T-helper 1 cell (primary cell): ENCODE measurements at regions not wholly inside any gene's neighbourhood (a gene's known extent, or its start where the extent isn't known, plus 50 kb on each side); places are given as distances from the start of the nearest gene placed in this dataset.
"Not testable (repeated sequence)": the region's sequence is repeated elsewhere in the genome, so short reads cannot be mapped to it uniquely, and the experiment has no call there.

ENCODE experiments used
- DNase-seq, 5 donors: peaks; one replicate each; pipeline ENCODE4 v3.0.0-alpha.2; 2012 to 2020

DNA sequence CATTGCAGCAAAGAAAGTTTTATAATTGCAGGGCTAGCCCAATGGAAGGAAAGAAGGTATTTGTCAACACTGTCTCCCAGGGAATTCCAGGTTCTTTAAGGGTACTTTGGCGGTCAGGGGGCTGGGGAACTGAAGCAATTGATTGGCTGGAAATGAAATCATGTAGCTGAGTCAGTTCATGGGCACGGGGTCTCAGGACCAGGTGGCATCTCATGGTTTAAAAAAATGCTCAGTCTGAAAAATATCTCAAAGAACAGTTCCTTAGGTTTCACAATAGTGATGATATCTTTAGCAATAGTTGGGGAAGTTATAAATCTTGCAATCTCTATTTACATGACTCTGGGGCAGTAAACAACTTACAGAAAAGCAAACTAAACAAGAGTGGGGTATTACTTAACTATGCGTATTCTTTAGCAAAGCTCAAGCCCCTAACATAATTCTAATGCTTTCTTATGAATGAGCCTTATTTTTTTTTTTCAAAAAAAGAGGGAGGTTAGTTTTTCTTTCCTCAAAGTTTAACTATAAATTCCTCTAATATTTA is 376.9 kb upstream of the NRG3 start:
- no peak for DNase-seq

DNA sequence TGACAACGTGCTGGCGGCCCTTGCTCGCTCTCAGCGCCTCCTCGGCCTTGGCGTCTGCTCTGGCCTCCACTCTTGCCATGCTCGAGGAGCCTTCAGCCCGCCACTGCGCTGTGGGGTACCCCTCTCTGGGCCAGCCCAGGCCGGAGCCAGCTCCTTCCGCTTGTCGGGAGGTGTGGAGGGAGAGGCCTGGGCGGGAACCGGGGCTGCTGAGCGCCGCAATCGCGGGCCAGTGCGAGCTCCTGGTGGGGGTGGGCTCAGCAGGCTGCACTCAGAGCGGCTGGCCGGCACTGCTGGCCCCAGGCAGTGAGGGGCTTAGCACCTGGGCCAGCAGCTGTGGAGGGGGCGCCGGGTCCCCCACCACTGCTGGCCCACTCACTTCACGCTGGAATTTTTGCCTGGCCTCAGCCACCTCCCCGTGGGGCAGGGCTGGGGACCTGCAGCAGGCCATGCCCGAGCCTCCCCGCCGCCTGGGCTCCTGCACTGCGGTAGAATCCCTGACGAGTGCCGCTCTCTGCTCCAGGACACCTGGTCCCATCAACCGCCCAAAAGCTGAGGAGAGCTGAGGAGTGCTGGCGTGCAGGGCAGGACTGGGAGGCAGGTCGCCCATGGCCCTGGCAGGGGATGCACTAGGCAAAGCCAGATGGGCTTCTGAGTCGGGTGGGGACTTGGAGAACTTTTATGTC is 372.2 kb upstream of the NRG3 start:
- no peak for DNase-seq

DNA sequence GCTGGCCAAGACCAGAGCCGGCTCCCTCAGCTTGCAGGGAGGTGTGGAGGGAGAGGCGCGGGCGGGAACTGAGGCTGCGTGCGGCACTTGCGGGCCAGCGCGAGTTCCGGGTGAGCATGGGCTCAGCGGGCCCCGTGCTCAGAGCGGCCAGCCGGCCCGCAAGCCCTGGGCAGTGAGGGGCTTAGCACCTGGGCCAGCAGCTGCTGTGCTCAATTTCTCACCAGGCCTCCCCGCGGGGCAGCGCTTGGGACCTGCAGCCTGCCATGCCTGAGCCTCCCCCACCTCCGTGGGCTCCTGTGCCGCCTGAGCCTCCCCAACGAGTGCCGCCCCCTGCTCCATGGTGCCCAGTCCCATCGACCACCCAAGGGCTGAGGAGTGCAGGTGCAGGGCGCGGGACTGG is 369.2 kb upstream of the NRG3 start:
- DNase-seq, result not testable (repeated sequence)

DNA sequence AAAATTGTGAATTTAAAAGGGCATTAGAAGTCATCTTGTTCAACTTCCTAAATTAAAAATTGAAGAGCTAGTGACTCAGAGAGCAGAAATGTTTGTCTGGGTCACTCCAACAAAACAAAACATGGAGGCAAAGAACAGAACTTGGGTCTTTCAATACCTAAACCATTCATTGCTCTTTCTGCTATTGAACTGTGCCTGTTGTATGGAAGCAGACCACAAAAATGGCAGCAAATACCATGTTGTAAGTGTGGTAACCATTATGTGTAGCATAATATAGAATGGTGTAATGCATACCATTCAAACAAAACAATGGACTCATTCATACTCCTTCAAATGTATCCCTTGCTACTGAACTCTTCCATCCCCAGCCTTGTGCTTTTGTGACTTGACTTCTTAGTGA is 360.2 kb upstream of the NRG3 start:
- DNase-seq, result no peak

DNA sequence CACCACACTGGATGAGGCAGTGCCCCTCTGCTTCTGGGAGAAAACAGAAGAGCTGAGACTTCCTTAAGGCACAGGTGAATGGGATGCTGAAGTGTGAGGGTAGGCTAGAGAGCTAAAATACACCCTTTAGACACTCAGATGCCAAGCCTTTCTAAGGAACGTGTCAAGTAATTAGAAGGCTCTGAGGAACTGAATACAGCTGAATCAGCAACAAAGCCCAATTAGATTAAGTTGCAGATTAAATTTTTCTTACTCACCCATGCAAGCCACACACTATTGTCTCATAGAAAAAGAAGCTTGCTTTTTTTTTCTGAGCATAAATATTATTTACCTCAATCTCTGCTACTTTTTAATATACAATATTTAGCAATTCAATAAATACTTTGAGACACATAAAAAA is 354.3 kb upstream of the NRG3 start:
- no peak for DNase-seq

DNA sequence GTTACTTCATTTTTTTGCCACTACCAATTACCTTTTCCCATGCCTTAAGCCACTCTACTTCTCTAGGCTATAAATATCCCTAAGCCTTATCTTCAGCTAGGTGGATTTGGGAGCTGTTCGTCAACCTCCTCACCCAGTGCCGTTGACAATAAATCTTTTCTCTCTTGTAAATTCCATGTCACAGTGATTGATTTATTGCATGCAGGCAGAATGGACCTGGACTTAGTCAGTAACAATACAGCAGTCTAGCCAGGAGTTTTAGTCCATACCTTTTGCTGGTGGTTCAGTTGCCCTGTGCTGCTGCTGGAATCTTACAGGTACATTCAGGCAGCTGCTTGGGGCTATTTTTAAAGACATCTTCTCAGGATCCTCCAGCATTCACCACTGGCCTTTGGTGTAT is 350.5 kb upstream of the NRG3 start:
- DNase-seq, result no peak

DNA sequence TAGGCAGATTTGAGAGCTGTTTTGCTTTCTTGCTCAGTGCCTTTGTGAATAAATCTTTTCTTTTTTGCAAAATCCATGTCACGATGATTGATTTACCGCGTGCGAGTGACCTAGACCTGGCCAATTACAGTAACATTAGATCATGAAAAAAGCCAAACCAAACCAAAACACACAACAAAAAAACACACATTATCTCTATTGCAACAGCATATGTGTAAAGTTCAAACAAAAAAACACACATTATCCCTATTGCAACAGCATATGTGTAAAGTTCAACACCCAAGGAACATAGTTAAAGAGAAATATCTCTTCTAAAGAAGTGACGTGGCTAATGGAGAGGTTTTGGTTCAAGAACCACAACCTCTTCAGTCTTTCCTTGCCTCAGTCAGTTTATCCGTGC is 342.6 kb upstream of the NRG3 start:
- DNase-seq, result no peak

DNA sequence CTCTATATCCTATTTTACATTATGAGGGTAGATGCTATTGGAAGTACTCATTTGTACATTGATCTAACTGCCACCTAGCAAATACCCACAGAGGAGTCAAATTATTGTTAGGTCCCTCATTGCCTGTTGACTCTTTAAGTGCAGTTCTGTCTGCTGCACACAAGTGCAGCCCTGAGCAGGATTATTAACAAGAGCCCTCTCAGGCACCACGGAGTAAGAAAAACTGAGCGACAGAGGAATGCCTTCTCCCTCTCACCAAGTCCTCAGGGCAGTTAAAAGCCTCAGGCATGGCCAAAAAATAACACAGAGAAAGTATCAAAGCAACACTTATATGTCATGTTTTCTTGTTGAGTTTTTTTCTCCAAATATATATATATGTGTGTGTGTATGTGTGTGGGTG is 340.0 kb upstream of the NRG3 start:
- no peak for DNase-seq

DNA sequence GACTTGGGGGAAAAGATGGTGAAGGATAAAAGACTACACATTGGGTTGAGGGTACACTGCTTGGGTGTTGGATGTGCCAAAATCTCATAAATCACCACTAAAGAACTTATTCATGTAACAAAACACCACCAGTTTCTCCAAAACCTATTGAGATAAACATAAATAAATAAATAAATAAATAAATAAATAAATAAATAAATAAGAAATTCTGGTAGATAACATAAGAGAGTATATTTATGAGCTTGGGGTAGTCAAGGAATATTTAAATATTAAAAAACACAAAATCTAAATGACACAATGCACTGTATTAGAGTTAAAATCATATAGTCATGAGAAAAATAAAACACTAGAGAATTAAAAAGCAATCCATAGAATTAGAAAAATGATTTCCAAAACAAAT is 333.5 kb upstream of the NRG3 start:
- DNase-seq, result no peak

DNA sequence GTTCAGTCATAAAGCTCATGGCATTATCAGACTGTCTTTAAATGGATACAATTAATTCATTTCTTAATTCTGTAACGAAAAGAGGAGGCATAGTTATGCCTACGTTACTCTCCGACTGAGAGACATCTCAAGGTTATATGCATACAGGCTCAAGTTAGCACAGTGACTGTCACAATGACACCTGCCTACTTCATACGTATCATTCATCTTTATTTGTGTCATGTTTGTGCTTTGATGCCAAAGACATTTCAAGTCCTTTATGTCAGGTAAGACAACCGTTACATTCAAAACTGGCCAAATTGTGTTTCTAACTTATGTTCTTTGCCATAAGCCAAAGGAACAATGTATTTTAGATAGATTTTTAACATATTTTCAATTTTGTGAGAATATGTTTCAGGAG is 328.8 kb upstream of the NRG3 start:
- no peak for DNase-seq

DNA sequence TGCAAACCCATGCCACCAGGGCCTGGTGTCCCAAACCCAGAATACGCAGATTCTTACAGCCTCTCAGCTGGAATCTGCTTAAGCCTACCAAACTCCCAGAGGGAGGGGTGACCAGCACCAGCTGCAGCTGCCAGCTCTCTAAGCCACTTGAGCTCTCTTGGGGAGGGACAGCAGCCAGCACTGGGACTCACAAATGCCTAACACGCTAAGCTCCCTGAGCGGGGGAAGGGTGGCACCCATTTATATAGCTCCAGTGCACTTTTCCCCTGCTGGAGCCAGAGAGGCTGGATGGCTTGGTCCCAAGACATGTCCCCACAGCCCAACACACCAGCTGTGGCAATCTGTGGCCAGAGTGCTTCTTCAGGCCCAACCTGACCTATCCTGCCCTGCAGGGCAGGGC is 326.8 kb upstream of the NRG3 start:
- no peak for DNase-seq

DNA sequence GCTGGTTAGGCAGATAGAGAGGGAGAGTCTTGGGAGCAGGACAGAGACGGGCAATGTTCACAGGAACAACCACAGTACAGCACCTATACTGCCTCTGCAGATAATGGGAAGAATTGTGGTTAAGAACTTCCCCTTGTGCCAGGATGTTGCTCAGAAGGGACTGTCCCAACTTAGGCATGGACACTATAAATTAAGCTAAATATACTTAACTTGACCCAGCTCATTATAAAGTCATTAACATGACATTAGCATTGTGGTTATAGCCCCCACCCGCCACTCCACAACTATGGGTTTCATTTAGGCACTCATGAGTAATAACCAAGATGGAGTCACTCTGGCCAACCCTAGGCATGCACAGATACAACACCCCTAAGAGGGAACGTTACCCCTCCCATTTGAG is 310.9 kb upstream of the NRG3 start:
- DNase-seq, result no peak

DNA sequence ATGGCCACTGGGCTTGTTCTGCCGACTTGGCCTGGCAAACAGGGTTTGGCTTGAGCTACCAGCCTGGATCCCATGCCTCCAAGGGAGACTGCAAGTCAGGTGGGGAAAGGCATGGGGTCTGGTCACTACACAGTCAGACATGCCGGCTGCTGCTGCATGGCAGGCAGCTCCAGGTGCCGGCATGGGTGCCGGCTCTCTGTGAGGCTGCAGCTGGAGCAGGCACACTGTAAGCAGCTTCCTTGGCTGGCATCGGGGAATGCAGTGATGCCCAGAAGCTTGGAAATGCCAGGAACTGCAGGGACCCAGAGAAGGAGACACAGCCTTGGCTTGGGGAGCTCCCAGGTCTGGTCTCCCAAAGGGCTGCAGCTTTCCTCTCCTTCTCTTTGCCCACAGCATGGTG is 305.5 kb upstream of the NRG3 start:
- DNase-seq, result no peak

DNA sequence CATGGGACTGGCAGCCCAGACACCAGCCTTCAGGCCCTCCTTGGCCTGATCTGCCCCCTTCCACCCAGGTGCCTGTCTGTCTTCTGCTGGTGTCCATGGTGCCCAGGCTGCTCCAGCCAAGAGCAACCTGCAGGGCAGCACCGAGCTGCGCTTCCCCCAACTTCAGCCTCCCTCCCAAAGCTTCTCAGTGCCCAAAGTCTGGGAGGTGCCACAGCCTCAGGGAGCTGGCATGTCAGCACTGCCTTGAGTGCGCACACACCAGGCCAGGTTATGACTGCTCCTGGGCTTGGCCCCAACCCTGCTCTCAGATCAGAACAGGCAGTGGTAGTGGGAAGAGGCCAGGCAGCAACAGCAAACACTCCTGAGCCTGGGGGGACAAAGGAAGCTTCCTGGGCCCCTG is 304.6 kb upstream of the NRG3 start:
- DNase-seq, result no peak

DNA sequence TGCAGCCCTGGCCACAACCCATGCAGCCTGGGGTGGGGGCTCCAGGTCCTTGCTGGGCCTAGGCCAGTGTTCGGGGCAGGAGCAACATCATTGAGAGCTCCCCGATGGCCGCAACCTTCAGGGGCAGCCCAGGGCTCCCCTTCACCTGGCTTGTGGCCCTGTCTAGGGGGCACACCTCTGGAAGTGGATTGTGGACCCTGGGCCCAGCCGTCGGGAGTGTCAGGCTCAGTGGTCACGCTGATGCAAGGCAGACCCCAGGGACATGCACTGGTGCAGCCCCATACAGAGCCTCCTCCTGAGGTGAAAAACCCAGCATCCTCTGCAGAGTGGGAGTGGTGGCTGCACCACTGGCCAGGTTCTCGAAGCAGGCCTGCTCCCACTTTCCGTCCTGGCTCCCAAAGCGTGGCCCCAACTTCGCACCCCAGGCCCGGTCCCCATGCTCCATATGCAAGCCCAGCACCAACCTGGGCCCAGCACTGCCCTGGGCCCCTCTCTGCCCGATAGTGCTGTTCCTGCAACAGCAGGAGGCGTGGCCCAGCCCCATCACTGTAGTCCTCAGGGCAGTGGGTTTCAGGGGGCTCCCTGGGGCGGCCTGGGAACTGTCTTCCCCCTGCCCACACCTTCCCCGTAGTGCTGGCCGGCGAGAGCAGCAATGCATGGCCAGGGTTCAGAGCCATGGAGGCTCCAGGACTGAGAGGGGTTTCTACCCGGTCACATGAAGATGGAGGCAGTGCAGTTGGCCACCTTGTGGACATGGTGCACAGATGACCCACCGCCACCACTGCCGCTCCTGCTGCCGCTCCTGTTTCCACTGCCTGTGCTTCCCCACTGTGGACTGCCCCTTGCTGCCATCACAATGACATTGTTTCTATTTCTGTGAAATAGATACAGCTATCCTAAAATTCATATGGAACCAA is 303.9 kb upstream of the NRG3 start:
- no peak for DNase-seq

DNA sequence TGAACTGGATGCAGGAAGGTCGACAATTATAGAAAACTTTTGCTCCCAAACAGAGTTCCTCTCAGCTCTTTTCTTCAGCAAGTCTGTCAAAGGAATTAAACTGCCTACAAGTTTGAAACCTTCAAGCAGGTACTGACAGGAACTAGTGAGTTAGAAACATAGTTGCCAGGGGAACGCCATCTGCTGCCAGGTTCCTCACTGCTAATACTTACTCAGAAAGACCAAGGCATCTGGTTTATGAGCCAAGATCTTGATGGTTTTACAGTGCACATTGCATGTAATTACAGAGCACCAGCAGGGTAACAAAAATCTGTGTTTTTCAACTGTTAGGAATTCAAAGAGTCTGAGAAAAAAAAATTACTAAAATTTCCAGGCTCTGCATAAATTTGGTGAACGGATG is 300.0 kb upstream of the NRG3 start:
- no peak for DNase-seq

DNA sequence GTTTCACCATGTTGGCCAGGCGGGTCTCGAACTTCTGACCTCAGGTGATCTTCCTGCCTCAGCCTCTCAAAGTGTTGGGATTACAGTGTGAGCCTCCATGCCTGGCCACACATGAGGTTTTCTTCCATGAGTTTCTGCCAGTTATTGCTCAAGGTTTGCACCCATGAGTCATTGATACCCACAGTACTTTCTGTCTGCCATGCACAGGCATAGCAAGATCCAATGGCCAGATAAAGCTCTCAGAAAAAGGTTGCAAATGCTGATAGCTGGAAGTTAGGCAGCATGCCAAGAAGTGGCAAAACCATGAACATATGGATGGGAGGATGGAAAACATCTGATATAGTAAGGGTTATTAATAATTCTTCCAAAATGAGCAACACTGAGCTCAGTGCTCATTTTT is 298.7 kb upstream of the NRG3 start:
- no peak for DNase-seq

DNA sequence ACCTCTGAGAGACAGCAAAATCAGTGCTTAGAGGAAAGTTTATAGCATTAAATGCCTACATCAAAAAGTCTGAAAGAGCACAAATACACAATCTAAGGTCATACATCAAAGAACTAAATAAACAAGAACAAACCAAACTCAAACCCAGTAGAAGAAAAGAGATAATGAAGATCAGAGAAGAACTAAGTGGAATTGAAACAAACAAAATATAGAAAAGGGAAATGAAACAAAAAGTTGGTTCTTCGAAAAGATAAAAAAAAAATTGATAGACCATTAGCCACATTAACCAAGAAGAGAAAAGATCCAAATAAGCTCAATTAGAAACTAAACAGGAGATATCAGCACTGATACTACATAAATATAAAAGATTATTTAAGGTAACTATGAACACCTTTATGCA is 280.0 kb upstream of the NRG3 start:
- DNase-seq, result no peak

DNA sequence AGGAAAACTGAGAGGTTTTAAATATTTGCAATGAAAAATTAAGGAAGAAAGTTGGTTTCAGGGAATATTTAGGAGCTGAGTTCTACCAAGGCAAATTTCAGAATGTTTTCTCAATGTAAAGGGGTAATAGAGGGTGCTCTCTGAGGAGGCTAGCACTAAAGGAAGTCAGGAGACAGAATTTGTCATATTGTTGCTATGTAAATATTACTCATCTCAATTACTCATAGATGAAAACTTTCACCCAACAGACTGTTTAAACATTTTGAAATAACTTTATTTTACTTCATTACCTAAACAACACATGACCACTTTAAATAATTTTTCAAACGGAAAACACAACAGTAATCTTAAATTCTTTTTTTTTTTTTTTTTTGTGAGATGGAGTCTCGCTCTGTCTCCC is 274.8 kb upstream of the NRG3 start:
- no peak for DNase-seq

DNA sequence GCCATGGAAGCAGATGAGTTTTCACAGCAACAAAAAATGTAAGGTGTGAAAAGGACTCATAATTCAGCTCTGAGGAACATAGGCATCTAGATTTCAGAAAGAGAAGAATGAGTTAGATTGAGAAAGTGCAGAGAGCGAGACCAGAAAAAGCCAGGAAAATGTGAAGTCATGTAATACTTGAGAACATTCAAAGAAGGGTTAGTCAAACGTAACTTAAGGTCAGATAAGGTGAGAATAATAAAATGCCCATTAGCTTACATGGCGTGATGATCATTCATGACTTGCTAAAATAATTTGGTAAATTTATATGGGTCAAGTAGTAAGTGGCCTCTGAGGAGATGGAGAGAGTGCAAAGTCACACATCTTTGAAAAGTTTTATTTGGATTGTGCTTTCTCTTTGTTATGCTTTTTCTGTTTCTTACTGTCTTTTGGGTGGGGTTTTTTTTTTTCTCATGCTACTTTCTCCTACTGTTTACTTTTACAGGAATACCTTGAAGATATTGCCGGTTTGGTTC is 271.8 kb upstream of the NRG3 start:
- DNase-seq, result no peak

DNA sequence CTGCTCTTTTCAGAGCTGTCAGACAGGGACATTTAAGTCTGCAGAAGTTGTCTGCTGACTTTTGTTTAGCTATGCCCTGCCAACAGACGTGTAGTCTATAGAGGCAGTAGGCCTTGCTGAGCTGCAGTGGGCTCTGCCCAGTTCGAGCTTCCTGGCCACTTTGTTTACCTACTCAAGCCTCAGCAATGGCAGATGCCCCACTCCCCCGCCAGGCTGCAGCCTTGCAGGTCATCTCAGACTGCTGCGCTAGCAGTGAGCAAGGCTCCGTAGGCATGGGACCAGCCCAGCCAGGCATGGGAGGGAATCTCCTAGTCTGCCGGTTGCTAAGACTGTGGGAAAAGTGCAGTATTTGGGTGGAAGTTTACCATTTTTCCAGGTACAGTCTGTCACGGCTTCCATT is 230.5 kb upstream of the NRG3 start:
- DNase-seq, result not testable (repeated sequence)

DNA sequence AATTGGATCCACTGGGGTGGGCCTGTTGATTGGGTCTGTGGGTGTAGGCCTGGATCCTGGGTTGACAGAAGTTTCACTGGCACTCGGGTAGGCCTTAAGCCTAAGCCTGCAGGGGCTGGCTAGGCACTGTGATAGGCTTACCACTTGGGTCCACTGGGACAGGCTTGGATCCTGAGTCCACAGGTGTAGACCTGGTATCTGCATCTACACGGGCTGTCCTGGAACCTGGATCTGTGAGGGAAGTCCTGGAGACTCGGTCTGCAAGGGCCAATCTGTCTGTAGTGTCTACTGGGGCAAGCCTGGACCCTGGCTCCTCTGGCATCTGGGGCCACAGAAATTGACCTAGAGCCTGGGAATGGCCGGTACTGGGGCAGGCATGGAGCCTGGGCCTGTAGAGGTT is 219.0 kb upstream of the NRG3 start:
- no peak for DNase-seq

DNA sequence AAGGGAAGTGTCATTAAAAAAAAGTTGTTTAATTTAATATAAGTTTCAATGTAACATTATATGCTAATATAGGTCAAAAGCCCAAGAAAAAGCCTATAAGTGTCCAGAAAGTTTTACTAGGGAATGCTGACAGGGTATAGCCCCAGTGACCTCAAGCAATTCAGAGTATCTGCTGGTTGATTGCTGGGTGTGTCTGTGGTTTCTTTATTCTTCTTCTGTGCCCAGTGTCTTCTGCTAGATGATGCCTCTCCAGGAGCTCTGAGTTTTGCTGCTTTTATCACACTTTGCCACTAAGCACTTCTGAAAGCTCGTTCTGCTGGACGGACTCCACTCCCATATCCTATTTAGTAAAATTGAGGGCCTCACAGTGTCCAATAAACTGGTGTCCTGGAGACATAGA is 212.2 kb upstream of the NRG3 start:
- DNase-seq, result no peak

DNA sequence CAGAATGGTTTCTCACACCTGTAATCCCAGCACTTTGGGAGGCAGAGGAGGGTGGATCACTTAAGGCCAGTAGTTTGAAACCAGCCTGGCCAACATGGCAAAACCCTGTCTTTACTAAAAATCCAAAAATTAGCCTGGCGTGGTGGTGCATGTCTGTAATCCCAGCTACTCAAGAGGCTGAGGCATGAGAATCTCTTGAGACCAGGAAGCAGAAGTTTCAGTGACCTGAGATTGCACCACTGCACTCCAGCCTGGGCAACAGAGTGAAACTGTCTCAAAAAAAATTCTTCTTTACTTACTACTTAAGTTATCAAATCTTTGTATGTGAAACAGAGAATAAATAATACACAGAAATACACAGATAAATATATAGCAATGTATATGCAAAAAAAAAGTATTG is 210.2 kb upstream of the NRG3 start:
- not testable (repeated sequence) for DNase-seq
